ENCODE measurements at regions not wholly inside any gene's neighbourhood (a gene's known extent, or its start where the extent isn't known, plus 50 kb on each side); places are given as distances from the start of the nearest gene placed in this dataset.

- no peaks in the 10 kb centered on the region for H3K27me3 ChIP-seq (ENCODE audit: low read length)
- H3K36me3 ChIP-seq (ENCODE audit: low read length), result no peaks in the 10 kb centered on the region
- no peak overlapping the region for H3K9ac ChIP-seq (ENCODE audit: low read length)
- H4K20me1 ChIP-seq (ENCODE audit: low read depth, low read length), result no peaks in the 10 kb centered on the region
- no peak overlapping the region for H3K27ac ChIP-seq (ENCODE audit: low read depth, low read length)
- H3K4me3 ChIP-seq (ENCODE audit: insufficient read depth, low read length, poor library complexity, severe bottlenecking), result no peak overlapping the region
- H2AFZ ChIP-seq (ENCODE audit: low read depth, low read length, severe bottlenecking), result peak overlapping the region; percentile 19
- TF ChIP-seq EZH2phosphoT487 (conservative IDR thresholded peaks at IDR 0.05; ENCODE audit: low read length) (no peak), CTCF (IDR thresholded peaks at IDR 0.05; ENCODE audit: insufficient read depth, low read length, poor library complexity, severe bottlenecking) (no peak)
- no peak overlapping the region for H3K4me2 ChIP-seq (ENCODE audit: low read depth, low read length, poor library complexity, severe bottlenecking)
- H3K9me3 ChIP-seq (ENCODE audit: insufficient read depth, low read length), result no peaks in the 10 kb centered on the region
- no peaks in the 10 kb centered on the region for H3K79me2 ChIP-seq (ENCODE audit: insufficient read depth, low read length)
- no peaks in the 10 kb centered on the region for H3K9me2 ChIP-seq (replicated peaks; ENCODE audit: insufficient read depth, low read length)
- no peaks in the 10 kb centered on the region for H3F3A ChIP-seq (ENCODE audit: insufficient read depth)
Observed at GRCh38 chr4:23602720-23603119, 287.1 kb downstream of the PPARGC1A start.

GRCh38 chr4:23594125-23594524, 295.7 kb downstream of the PPARGC1A start:
- Histone ChIP-seq H3K79me2 (ENCODE audit: insufficient read depth, low read length) (no peaks in the 10 kb centered on the region), H3K36me3 (ENCODE audit: low read length) (no peaks in the 10 kb centered on the region), H3K9me2 (replicated peaks; ENCODE audit: insufficient read depth, low read length) (no peaks in the 10 kb centered on the region), H4K20me1 (ENCODE audit: low read depth, low read length) (no peaks in the 10 kb centered on the region), H3K9ac (ENCODE audit: low read length) (no peak overlapping the region), H2AFZ (ENCODE audit: low read depth, low read length, severe bottlenecking) (no peak overlapping the region), H3K9me3 (ENCODE audit: insufficient read depth, low read length) (no peaks in the 10 kb centered on the region), H3K4me2 (ENCODE audit: low read depth, low read length, poor library complexity, severe bottlenecking) (no peak overlapping the region), H3K27me3 (ENCODE audit: low read length) (no peaks in the 10 kb centered on the region), H3K4me3 (ENCODE audit: insufficient read depth, low read length, poor library complexity, severe bottlenecking) (no peak overlapping the region), H3K27ac (ENCODE audit: low read depth, low read length) (no peak overlapping the region), H3F3A (ENCODE audit: insufficient read depth) (no peaks in the 10 kb centered on the region)
- no peak for TF ChIP-seq EZH2phosphoT487 (conservative IDR thresholded peaks at IDR 0.05; ENCODE audit: low read length)

- Histone ChIP-seq H3K27ac (ENCODE audit: low read depth, low read length) (no peak overlapping the region), H3K9ac (ENCODE audit: low read length) (no peak overlapping the region), H3K36me3 (ENCODE audit: low read length) (no peaks in the 10 kb centered on the region), H3K9me2 (replicated peaks; ENCODE audit: insufficient read depth, low read length) (no peaks in the 10 kb centered on the region; the same call in 1 of the 2 replicates), H3K9me3 (ENCODE audit: insufficient read depth, low read length) (no peaks in the 10 kb centered on the region), H3K4me2 (ENCODE audit: low read depth, low read length, poor library complexity, severe bottlenecking) (no peak overlapping the region), H4K20me1 (ENCODE audit: low read depth, low read length) (no peaks in the 10 kb centered on the region), H3K79me2 (ENCODE audit: insufficient read depth, low read length) (no peaks in the 10 kb centered on the region), H3K27me3 (ENCODE audit: low read length) (no peaks in the 10 kb centered on the region), H3F3A (ENCODE audit: insufficient read depth) (no peaks in the 10 kb centered on the region), H3K4me3 (ENCODE audit: insufficient read depth, low read length, poor library complexity, severe bottlenecking) (no peak overlapping the region), H2AFZ (ENCODE audit: low read depth, low read length, severe bottlenecking) (no peak overlapping the region)
- no peak for TF ChIP-seq EZH2phosphoT487 (conservative IDR thresholded peaks at IDR 0.05; ENCODE audit: low read length)
- no peak for TF ChIP-seq CTCF (IDR thresholded peaks at IDR 0.05; ENCODE audit: insufficient read depth, low read length, poor library complexity, severe bottlenecking)
Observed at GRCh38 chr4:23590431-23590830, 299.4 kb downstream of the PPARGC1A start.

- Histone ChIP-seq H3K36me3 (ENCODE audit: low read length) (no peaks in the 10 kb centered on the region), H3K9me3 (ENCODE audit: insufficient read depth, low read length) (no peaks in the 10 kb centered on the region), H3K9me2 (replicated peaks; ENCODE audit: insufficient read depth, low read length) (no peaks in the 10 kb centered on the region; the same call in 1 of the 2 replicates), H3K4me3 (ENCODE audit: insufficient read depth, low read length, poor library complexity, severe bottlenecking) (no peak overlapping the region), H3K27me3 (ENCODE audit: low read length) (no peaks in the 10 kb centered on the region), H2AFZ (ENCODE audit: low read depth, low read length, severe bottlenecking) (no peak overlapping the region), H4K20me1 (ENCODE audit: low read depth, low read length) (no peaks in the 10 kb centered on the region), H3K4me2 (ENCODE audit: low read depth, low read length, poor library complexity, severe bottlenecking) (no peak overlapping the region), H3K27ac (ENCODE audit: low read depth, low read length) (no peak overlapping the region), H3K79me2 (ENCODE audit: insufficient read depth, low read length) (no peaks in the 10 kb centered on the region), H3F3A (ENCODE audit: insufficient read depth) (no peaks in the 10 kb centered on the region), H3K9ac (ENCODE audit: low read length) (no peak overlapping the region)
- no peak for TF ChIP-seq EZH2phosphoT487 (conservative IDR thresholded peaks at IDR 0.05; ENCODE audit: low read length)
- TF ChIP-seq CTCF (IDR thresholded peaks at IDR 0.05; ENCODE audit: insufficient read depth, low read length, poor library complexity, severe bottlenecking), result no peak
Observed at GRCh38 chr4:23584024-23584423, 305.8 kb downstream of the PPARGC1A start.

All from SU-DHL-6 (cell line).